WTC11 (cell line): ENCODE measurements at regions not wholly inside any gene's neighbourhood (a gene's known extent, or its start where the extent isn't known, plus 50 kb on each side); places are given as distances from the start of the nearest gene placed in this dataset.

ENCODE experiments used
- RELA ChIP-seq: sonication (generic); formaldehyde crosslinking; IDR thresholded peaks from 2 replicates; pipeline ENCODE4 v1.8.1; 2022; ENCODE audit warnings: missing genetic modification reagents, mild to moderate bottlenecking, borderline replicate concordance
- TEAD1 ChIP-seq: sonication (generic); formaldehyde crosslinking; IDR thresholded peaks from 2 replicates; pipeline ENCODE4 v1.8.0; 2022; ENCODE audit warnings: mild to moderate bottlenecking, missing genetic modification reagents
- TF ChIP-seq, protein P1 (sequence below): fragments of 200-600 bp; IDR thresholded peaks from 2 replicates; pipeline ENCODE4 v1.8.0; 2022; ENCODE audit warnings: antibody characterized with exemption
- TF ChIP-seq, protein P2 (sequence below): sonication (generic); formaldehyde crosslinking; IDR thresholded peaks from 2 replicates; pipeline ENCODE4 v1.8.1; 2022; ENCODE audit warnings: low read depth, missing genetic modification reagents, borderline replicate concordance
- TF ChIP-seq, protein P3 (sequence below): sonication (generic); formaldehyde crosslinking; IDR thresholded peaks from 2 replicates; pipeline ENCODE4 v1.8.0; 2022; ENCODE audit warnings: mild to moderate bottlenecking, missing genetic modification reagents

- TF ChIP-seq, protein P1, sequence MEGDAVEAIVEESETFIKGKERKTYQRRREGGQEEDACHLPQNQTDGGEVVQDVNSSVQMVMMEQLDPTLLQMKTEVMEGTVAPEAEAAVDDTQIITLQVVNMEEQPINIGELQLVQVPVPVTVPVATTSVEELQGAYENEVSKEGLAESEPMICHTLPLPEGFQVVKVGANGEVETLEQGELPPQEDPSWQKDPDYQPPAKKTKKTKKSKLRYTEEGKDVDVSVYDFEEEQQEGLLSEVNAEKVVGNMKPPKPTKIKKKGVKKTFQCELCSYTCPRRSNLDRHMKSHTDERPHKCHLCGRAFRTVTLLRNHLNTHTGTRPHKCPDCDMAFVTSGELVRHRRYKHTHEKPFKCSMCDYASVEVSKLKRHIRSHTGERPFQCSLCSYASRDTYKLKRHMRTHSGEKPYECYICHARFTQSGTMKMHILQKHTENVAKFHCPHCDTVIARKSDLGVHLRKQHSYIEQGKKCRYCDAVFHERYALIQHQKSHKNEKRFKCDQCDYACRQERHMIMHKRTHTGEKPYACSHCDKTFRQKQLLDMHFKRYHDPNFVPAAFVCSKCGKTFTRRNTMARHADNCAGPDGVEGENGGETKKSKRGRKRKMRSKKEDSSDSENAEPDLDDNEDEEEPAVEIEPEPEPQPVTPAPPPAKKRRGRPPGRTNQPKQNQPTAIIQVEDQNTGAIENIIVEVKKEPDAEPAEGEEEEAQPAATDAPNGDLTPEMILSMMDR = no peak
- TF ChIP-seq TEAD1 = no peak
- TF ChIP-seq, protein P2, sequence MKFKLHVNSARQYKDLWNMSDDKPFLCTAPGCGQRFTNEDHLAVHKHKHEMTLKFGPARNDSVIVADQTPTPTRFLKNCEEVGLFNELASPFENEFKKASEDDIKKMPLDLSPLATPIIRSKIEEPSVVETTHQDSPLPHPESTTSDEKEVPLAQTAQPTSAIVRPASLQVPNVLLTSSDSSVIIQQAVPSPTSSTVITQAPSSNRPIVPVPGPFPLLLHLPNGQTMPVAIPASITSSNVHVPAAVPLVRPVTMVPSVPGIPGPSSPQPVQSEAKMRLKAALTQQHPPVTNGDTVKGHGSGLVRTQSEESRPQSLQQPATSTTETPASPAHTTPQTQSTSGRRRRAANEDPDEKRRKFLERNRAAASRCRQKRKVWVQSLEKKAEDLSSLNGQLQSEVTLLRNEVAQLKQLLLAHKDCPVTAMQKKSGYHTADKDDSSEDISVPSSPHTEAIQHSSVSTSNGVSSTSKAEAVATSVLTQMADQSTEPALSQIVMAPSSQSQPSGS (CRISPR knock-in tag) = no peak
- TF ChIP-seq, protein P3, sequence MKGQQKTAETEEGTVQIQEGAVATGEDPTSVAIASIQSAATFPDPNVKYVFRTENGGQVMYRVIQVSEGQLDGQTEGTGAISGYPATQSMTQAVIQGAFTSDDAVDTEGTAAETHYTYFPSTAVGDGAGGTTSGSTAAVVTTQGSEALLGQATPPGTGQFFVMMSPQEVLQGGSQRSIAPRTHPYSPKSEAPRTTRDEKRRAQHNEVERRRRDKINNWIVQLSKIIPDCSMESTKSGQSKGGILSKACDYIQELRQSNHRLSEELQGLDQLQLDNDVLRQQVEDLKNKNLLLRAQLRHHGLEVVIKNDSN (CRISPR knock-in tag) = no peak
- TF ChIP-seq RELA (CRISPR knock-in tag) = no peak
Measured at GRCh38 chr2:52181080-52181479, 1149.1 kb upstream of the NRXN1 start.
